Mammary epithelial cell (primary cell): ENCODE measurements at regions not wholly inside any gene's neighbourhood (a gene's known extent, or its start where the extent isn't known, plus 50 kb on each side); places are given as distances from the start of the nearest gene placed in this dataset.

ENCODE experiments used
- EZH2 ChIP-seq: IDR thresholded peaks from 2 replicates; pipeline ENCODE4 v1.6.1; 2012; ENCODE audit warnings: low read length, inconsistent platforms, borderline replicate concordance
- TF ChIP-seq, protein P1 (sequence below), 2 donors: IDR thresholded peaks in 1 of 2; conservative IDR thresholded peaks in 1 of 2; 2 replicates each; pipeline ENCODE4 v1.5.1; 2011 to 2012; ENCODE audit warnings: inconsistent platforms in 2 of 2, low read length in 2 of 2, mild to moderate bottlenecking in 2 of 2, control low read depth in 1 of 2, low read depth in 1 of 2; ENCODE audit not compliant: insufficient read depth in 1 of 2; ENCODE audit errors: extremely low read depth in 1 of 2

GRCh38 chr22:34403667-34404066 is 483.4 kb upstream of the LARGE1 start:
- TF ChIP-seq, protein P1, sequence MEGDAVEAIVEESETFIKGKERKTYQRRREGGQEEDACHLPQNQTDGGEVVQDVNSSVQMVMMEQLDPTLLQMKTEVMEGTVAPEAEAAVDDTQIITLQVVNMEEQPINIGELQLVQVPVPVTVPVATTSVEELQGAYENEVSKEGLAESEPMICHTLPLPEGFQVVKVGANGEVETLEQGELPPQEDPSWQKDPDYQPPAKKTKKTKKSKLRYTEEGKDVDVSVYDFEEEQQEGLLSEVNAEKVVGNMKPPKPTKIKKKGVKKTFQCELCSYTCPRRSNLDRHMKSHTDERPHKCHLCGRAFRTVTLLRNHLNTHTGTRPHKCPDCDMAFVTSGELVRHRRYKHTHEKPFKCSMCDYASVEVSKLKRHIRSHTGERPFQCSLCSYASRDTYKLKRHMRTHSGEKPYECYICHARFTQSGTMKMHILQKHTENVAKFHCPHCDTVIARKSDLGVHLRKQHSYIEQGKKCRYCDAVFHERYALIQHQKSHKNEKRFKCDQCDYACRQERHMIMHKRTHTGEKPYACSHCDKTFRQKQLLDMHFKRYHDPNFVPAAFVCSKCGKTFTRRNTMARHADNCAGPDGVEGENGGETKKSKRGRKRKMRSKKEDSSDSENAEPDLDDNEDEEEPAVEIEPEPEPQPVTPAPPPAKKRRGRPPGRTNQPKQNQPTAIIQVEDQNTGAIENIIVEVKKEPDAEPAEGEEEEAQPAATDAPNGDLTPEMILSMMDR (conservative IDR thresholded peaks at IDR 0.05 in 1 of 2, IDR thresholded peaks at IDR 0.05 in 1 of 2; ENCODE audit: extremely low read depth in 1 of 2, insufficient read depth in 1 of 2, low read depth in 1 of 2, low read length in 2 of 2): no peak
- no peak for TF ChIP-seq EZH2
